Cardiac muscle cell (in vitro differentiated cells and primary cell): ENCODE measurements at regions not wholly inside any gene's neighbourhood (a gene's known extent, or its start where the extent isn't known, plus 50 kb on each side); places are given as distances from the start of the nearest gene placed in this dataset.

ENCODE experiments used
- DNase-seq, 2 donors: peaks; one replicate each; pipeline versions ENCODE4 v3.0.0 to v3.0.0-alpha.2; 2010 to 2017; ENCODE audit warnings: low read depth in 1 of 2, low spot score in 1 of 2
- H3K27ac ChIP-seq: fragments of 200-600 bp; sonication (generic); 2 replicates; pipeline ENCODE4 v1.5.1; 2016
- H3K27me3 ChIP-seq: fragments of 200-600 bp; sonication (generic); 2 replicates; pipeline ENCODE4 v1.6.0; 2016; ENCODE audit warnings: control low read depth
- H3K36me3 ChIP-seq: fragments of 200-600 bp; sonication (generic); 2 replicates; pipeline ENCODE4 v1.5.1; 2016; ENCODE audit warnings: control low read depth
- H3K4me1 ChIP-seq: fragments of 200-600 bp; sonication (generic); 2 replicates; pipeline ENCODE4 v1.8.1; 2017; ENCODE audit warnings: low read depth, mild to moderate bottlenecking, mixed run types
- H3K4me3 ChIP-seq: fragments of 200-600 bp; sonication (generic); 2 replicates; pipeline ENCODE4 v1.5.1; 2016; ENCODE audit warnings: mild to moderate bottlenecking
- H3K9me3 ChIP-seq: fragments of 200-600 bp; sonication (generic); 2 replicates; pipeline ENCODE4 v1.5.1; 2017; ENCODE audit warnings: low read depth, mild to moderate bottlenecking, control low read depth
- TF ChIP-seq, protein P1 (sequence below): IDR thresholded peaks from 2 replicates; pipeline ENCODE4 v1.5.1; 2012; ENCODE audit warnings: low read depth, mild to moderate bottlenecking, low read length

GRCh38 chr1:65670518-65670917, 122.2 kb upstream of the PDE4B start:
- Histone ChIP-seq H3K9me3 (no peaks in the 10 kb centered on the region), H3K27me3 (no peaks in the 10 kb centered on the region), H3K36me3 (no peaks in the 10 kb centered on the region), H3K4me3 (no peak overlapping the region), H3K27ac (no peak overlapping the region), H3K4me1 (no peaks in the 10 kb centered on the region)
- DNase-seq = no peak
- TF ChIP-seq, protein P1, sequence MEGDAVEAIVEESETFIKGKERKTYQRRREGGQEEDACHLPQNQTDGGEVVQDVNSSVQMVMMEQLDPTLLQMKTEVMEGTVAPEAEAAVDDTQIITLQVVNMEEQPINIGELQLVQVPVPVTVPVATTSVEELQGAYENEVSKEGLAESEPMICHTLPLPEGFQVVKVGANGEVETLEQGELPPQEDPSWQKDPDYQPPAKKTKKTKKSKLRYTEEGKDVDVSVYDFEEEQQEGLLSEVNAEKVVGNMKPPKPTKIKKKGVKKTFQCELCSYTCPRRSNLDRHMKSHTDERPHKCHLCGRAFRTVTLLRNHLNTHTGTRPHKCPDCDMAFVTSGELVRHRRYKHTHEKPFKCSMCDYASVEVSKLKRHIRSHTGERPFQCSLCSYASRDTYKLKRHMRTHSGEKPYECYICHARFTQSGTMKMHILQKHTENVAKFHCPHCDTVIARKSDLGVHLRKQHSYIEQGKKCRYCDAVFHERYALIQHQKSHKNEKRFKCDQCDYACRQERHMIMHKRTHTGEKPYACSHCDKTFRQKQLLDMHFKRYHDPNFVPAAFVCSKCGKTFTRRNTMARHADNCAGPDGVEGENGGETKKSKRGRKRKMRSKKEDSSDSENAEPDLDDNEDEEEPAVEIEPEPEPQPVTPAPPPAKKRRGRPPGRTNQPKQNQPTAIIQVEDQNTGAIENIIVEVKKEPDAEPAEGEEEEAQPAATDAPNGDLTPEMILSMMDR = no peak

DNA sequence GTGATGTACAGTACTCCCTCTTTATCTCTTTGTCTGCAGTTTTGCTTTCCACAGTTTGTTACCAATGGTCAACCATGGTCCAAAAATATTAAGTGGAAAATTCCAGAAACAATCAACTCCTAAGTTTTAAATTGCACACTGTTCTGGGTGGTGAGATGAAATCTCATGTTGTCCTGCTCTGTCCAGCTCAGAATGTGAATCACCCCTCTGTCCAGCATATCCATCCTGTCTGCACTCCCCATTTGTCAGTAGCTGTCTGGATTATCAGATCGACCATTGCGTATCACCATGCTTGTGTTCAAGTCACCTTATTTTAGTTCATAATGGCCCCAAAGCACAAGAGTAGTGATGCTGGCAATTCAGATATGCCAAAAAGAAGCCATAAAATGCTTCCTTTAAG, 118.2 kb upstream of the PDE4B start:
- Histone ChIP-seq H3K4me1 (no peaks in the 10 kb centered on the region), H3K27ac (no peak overlapping the region), H3K9me3 (no peaks in the 10 kb centered on the region), H3K27me3 (no peaks in the 10 kb centered on the region), H3K36me3 (no peaks in the 10 kb centered on the region), H3K4me3 (no peak overlapping the region)
- TF ChIP-seq, protein P1 = no peak
- DNase-seq = no peak

- H3K4me1 ChIP-seq = no peaks in the 10 kb centered on the region
- TF ChIP-seq, protein P1 = no peak
- no peak for DNase-seq
Observed at GRCh38 chr1:65679773-65680172, 112.9 kb upstream of the PDE4B start.

GRCh38 chr1:65681096-65681495, 111.6 kb upstream of the PDE4B start:
- H3K9me3 ChIP-seq = no peaks in the 10 kb centered on the region
- H3K4me1 ChIP-seq = no peaks in the 10 kb centered on the region
- no peak overlapping the region for H3K27ac ChIP-seq
- no peaks in the 10 kb centered on the region for H3K27me3 ChIP-seq
- no peak overlapping the region for H3K4me3 ChIP-seq
- TF ChIP-seq, protein P1 = no peak
- DNase-seq = peak in 1 of 2 donors; percentile 34
- H3K36me3 ChIP-seq = no peaks in the 10 kb centered on the region

More at GRCh38 chr1:65679773-65680172, 112.9 kb upstream of the PDE4B start:
- no peak overlapping the region for H3K27ac ChIP-seq
- H3K36me3 ChIP-seq = no peaks in the 10 kb centered on the region
- H3K27me3 ChIP-seq = no peaks in the 10 kb centered on the region
- H3K9me3 ChIP-seq = no peaks in the 10 kb centered on the region
- H3K4me3 ChIP-seq = no peak overlapping the region

DNA sequence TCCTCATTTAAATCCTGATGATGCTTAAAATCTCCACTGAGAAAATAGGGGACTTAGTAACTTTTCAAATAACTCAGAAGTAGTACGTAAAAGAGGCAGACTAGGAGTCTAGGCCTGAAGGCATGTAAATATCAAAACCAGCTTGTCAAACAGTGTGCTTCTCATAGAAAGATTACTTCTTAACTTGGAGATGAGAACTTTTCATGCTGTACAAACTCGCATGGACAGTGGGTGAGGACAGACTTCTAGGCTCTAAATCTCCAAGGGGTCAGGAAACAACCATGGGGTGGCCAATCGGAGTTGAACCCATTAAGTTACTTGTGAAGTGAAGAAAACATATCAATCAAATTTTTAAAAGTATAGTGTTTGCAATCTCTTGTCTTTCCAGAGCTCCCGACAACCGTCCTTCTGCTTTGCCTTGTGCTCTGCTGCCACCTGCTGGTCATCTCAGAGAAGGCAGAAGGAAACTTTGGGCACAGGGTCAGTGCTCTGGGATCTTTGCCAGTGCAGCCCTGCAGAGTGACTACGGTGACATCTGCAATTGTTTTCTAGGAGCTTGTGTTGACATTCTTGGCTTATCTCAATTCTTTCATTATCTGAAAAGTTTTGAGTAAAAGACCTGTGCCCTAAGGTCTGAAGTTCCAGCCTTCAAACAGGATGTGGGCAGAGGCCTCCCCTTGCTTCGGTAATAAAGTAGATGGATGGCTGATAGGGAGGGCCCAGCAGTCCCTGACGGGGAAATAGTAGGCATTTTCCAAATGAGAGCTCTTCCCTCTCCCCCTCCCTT, 105.1 kb upstream of the PDE4B start:
- Histone ChIP-seq H3K9me3 (no peaks in the 10 kb centered on the region), H3K27ac (peak overlapping the region; percentile 75), H3K36me3 (no peaks in the 10 kb centered on the region), H3K4me1 (peaks cover 20% of the 10 kb centered on the region), H3K4me3 (no peak overlapping the region), H3K27me3 (no peaks in the 10 kb centered on the region)
- TF ChIP-seq, protein P1 = peak; percentile 76
- DNase-seq = peak; percentile 81 to 90
